GM18907 (cell line): ENCODE measurements at regions not wholly inside any gene's neighbourhood (a gene's known extent, or its start where the extent isn't known, plus 50 kb on each side); places are given as distances from the start of the nearest gene placed in this dataset.
A peak's percentile ranks its signal among the peaks of the same experiment; 100 is the strongest.
"Not testable (repeated sequence)": the region's sequence is repeated elsewhere in the genome, so short reads cannot be mapped to it uniquely, and the experiment has no call there.

Experiments
- ATAC-seq: cut with Tn5 transposase; IDR thresholded peaks from one replicate; pipeline ENCODE4 v1.9.1; 2021; ENCODE audit warnings: mild to moderate bottlenecking, moderate library complexity; ENCODE audit not compliant: unreplicated experiment

GRCh38 chr2:196276421-196276820 lies 105.0 kb upstream of the STK17B start:
- no peak for ATAC-seq

GRCh38 chr2:196277002-196277401 lies 105.6 kb upstream of the STK17B start:
- no peak for ATAC-seq

- ATAC-seq = no peak
Observed at GRCh38 chr2:196278491-196278911, 107.1 kb upstream of the STK17B start.

GRCh38 chr2:196279541-196279940 lies 108.2 kb upstream of the STK17B start:
- ATAC-seq = no peak

GRCh38 chr2:196284144-196284844 lies 112.9 kb upstream of the STK17B start:
- ATAC-seq = no peak

- ATAC-seq = no peak
Observed at GRCh38 chr2:196284866-196285557, 113.6 kb upstream of the STK17B start.

- peak; percentile 42 for ATAC-seq
Observed at GRCh38 chr2:196286821-196287220, 115.4 kb upstream of the STK17B start.

GRCh38 chr2:196287523-196287922 lies 116.1 kb upstream of the STK17B start:
- ATAC-seq = no peak

GRCh38 chr2:196288006-196288538 lies 116.7 kb upstream of the STK17B start:
- no peak for ATAC-seq

- peak; percentile 38 for ATAC-seq
Observed at GRCh38 chr2:196289000-196289399, 117.6 kb upstream of the STK17B start.

- ATAC-seq = no peak
Observed at GRCh38 chr2:196290136-196290535, 118.8 kb upstream of the STK17B start.

GRCh38 chr2:196290569-196290968 lies 119.2 kb upstream of the STK17B start:
- no peak for ATAC-seq

- ATAC-seq = peak; percentile 19
Observed at GRCh38 chr2:196291426-196291825, 120.0 kb upstream of the STK17B start.

- peak; percentile 59 for ATAC-seq
Observed at GRCh38 chr2:196291873-196292800, 120.8 kb upstream of the STK17B start.

- ATAC-seq = no peak
Observed at GRCh38 chr2:196293751-196294515, 122.6 kb upstream of the STK17B start.

- ATAC-seq = no peak
Observed at GRCh38 chr2:196294516-196294909, 123.1 kb upstream of the STK17B start.

- no peak for ATAC-seq
Observed at GRCh38 chr2:196295005-196295404, 123.6 kb upstream of the STK17B start.

GRCh38 chr2:196298106-196298723 lies 126.8 kb upstream of the STK17B start:
- not testable (repeated sequence) for ATAC-seq

- no peak for ATAC-seq
Observed at GRCh38 chr2:196307775-196308305, 136.5 kb upstream of the STK17B start.

GRCh38 chr2:196309691-196310090 lies 138.3 kb upstream of the STK17B start:
- ATAC-seq = no peak
